Activated CD4-positive, alpha-beta T cell treated with anti-CD3 and anti-CD28 coated beads, Interleukin-2, amount 50 U/mL, for 4 hours (primary cell): ENCODE measurements at regions not wholly inside any gene's neighbourhood (a gene's known extent, or its start where the extent isn't known, plus 50 kb on each side); places are given as distances from the start of the nearest gene placed in this dataset.
"Not testable (repeated sequence)": the region's sequence is repeated elsewhere in the genome, so short reads cannot be mapped to it uniquely, and the experiment has no call there.

Experiments
- DNase-seq, 2 experiments: peaks; one replicate each; pipeline ENCODE4 v3.0.0-alpha.2; 2020

- no peak for DNase-seq
Observed at GRCh38 chr3:6644070-6644929, 216.6 kb upstream of the GRM7 start.

GRCh38 chr3:6654670-6655069 lies 206.2 kb upstream of the GRM7 start:
- no peak for DNase-seq

GRCh38 chr3:6655275-6655674 lies 205.6 kb upstream of the GRM7 start:
- no peak for DNase-seq

GRCh38 chr3:6657591-6657990 lies 203.3 kb upstream of the GRM7 start:
- no peak for DNase-seq

GRCh38 chr3:6667354-6667753 lies 193.6 kb upstream of the GRM7 start:
- DNase-seq = no peak

- DNase-seq = no peak
Observed at GRCh38 chr3:6671363-6671762, 189.6 kb upstream of the GRM7 start.

- no peak for DNase-seq
Observed at GRCh38 chr3:6679510-6679909, 181.4 kb upstream of the GRM7 start.

GRCh38 chr3:6680119-6680806 lies 180.7 kb upstream of the GRM7 start:
- DNase-seq = no peak

GRCh38 chr3:6697285-6697684 lies 163.6 kb upstream of the GRM7 start:
- DNase-seq = no peak

- no peak for DNase-seq
Observed at GRCh38 chr3:6697722-6698121, 163.2 kb upstream of the GRM7 start.

GRCh38 chr3:6704817-6705216 lies 156.1 kb upstream of the GRM7 start:
- DNase-seq = not testable (repeated sequence)

GRCh38 chr3:6706777-6707176 lies 154.1 kb upstream of the GRM7 start:
- no peak for DNase-seq

GRCh38 chr3:6709178-6709577 lies 151.7 kb upstream of the GRM7 start:
- DNase-seq = no peak

GRCh38 chr3:6714962-6715361 lies 146.0 kb upstream of the GRM7 start:
- DNase-seq = no peak

- DNase-seq = no peak
Observed at GRCh38 chr3:6716420-6716819, 144.5 kb upstream of the GRM7 start.

- DNase-seq = no peak
Observed at GRCh38 chr3:6717026-6717943, 143.6 kb upstream of the GRM7 start.

GRCh38 chr3:6719999-6720398 lies 140.9 kb upstream of the GRM7 start:
- no peak for DNase-seq

GRCh38 chr3:6721491-6721890 lies 139.4 kb upstream of the GRM7 start:
- no peak for DNase-seq

- no peak for DNase-seq
Observed at GRCh38 chr3:6723205-6723604, 137.7 kb upstream of the GRM7 start.

GRCh38 chr3:6726811-6727210 lies 134.1 kb upstream of the GRM7 start:
- no peak for DNase-seq

GRCh38 chr3:6732807-6733206 lies 128.1 kb upstream of the GRM7 start:
- no peak for DNase-seq

GRCh38 chr3:6733699-6734394 lies 127.1 kb upstream of the GRM7 start:
- no peak for DNase-seq

GRCh38 chr3:6734395-6734746 lies 126.5 kb upstream of the GRM7 start:
- no peak for DNase-seq
